Fibroblast of lung (primary cell): ENCODE measurements at regions not wholly inside any gene's neighbourhood (a gene's known extent, or its start where the extent isn't known, plus 50 kb on each side); places are given as distances from the start of the nearest gene placed in this dataset.

Source experiments
- DNase-seq, 2 donors: peaks; one replicate each; pipeline versions ENCODE4 v3.0.0 to v3.0.0-alpha.2; 2010; ENCODE audit warnings: low read depth in 2 of 2
- H2AFZ ChIP-seq: 2 replicates; pipeline ENCODE4 v1.5.1; 2012; ENCODE audit warnings: low read length, control low read depth, inconsistent platforms
- H3K27ac ChIP-seq: 2 replicates; pipeline ENCODE4 v1.5.1; 2011; ENCODE audit warnings: low read length, control low read depth; ENCODE audit not compliant: insufficient read depth
- H3K27me3 ChIP-seq: 2 replicates; pipeline ENCODE4 v1.5.1; 2011; ENCODE audit warnings: mild to moderate bottlenecking, low read length; ENCODE audit not compliant: control insufficient read depth, insufficient read depth
- H3K36me3 ChIP-seq: 2 replicates; pipeline ENCODE4 v1.5.1; 2011; ENCODE audit warnings: low read length; ENCODE audit not compliant: control insufficient read depth, insufficient read depth
- H3K4me1 ChIP-seq: 2 replicates; pipeline ENCODE4 v1.5.1; 2011; ENCODE audit warnings: low read length; ENCODE audit not compliant: control insufficient read depth, insufficient read depth; ENCODE audit errors: extremely low read depth
- H3K4me2 ChIP-seq: 2 replicates; pipeline ENCODE4 v1.5.1; 2011; ENCODE audit warnings: low read length, control low read depth; ENCODE audit not compliant: insufficient read depth; ENCODE audit errors: extremely low read depth
- H3K4me3 ChIP-seq, 4 experiments: fragments of 200-600 bp in 1 of 4; sonication (generic) in 1 of 4; replicated peaks in 1 of 4; 2 replicates each; pipeline ENCODE4 v1.5.1; 2011 to 2016; ENCODE audit warnings: low read length in 4 of 4, low read depth in 3 of 4, mild to moderate bottlenecking in 3 of 4, control low read depth in 2 of 4, inconsistent platforms in 1 of 4, mixed read lengths in 1 of 4; ENCODE audit not compliant: insufficient read depth in 1 of 4; ENCODE audit errors: control extremely low read depth in 1 of 4
- H3K79me2 ChIP-seq: 2 replicates; pipeline ENCODE4 v1.5.1; 2012; ENCODE audit warnings: mild to moderate bottlenecking, low read length, inconsistent platforms; ENCODE audit not compliant: control insufficient read depth, insufficient read depth
- H3K9ac ChIP-seq: 2 replicates; pipeline ENCODE4 v1.5.1; 2011; ENCODE audit warnings: mild to moderate bottlenecking, low read length, control low read depth; ENCODE audit not compliant: insufficient read depth
- H3K9me3 ChIP-seq: 2 replicates; pipeline ENCODE4 v1.5.1; 2012; ENCODE audit warnings: low read depth, low read length; ENCODE audit not compliant: control insufficient read depth, insufficient read depth
- H4K20me1 ChIP-seq: 2 replicates; pipeline ENCODE4 v1.5.1; 2011; ENCODE audit warnings: low read length; ENCODE audit not compliant: control insufficient read depth, insufficient read depth; ENCODE audit errors: extremely low read depth
- CTCF ChIP-seq, 2 donors: IDR thresholded peaks in 1 of 2; conservative IDR thresholded peaks in 1 of 2; 1 replicate in 1 of 2; 2 replicates in 1 of 2; pipeline ENCODE4 v1.5.1; 2011 to 2012; ENCODE audit warnings: low read length in 2 of 2, control low read depth in 1 of 2, inconsistent platforms in 1 of 2, low read depth in 1 of 2, mild to moderate bottlenecking in 1 of 2
- EZH2 ChIP-seq: IDR thresholded peaks from 2 replicates; pipeline ENCODE4 v1.5.1; 2012; ENCODE audit warnings: low read length, control low read depth, mild to moderate bottlenecking; ENCODE audit errors: missing control alignments

GRCh38 chr1:114037631-114037890 is 58.3 kb downstream of the OLFML3 start:
- Histone ChIP-seq H2AFZ (no peak overlapping the region), H3K4me2 (no peak overlapping the region), H3K9me3 (no peaks in the 10 kb centered on the region), H3K79me2 (no peaks in the 10 kb centered on the region), H3K4me1 (no peaks in the 10 kb centered on the region), H3K27ac (no peak overlapping the region), H4K20me1 (no peaks in the 10 kb centered on the region), H3K27me3 (peaks cover 3% of the 10 kb centered on the region), H3K36me3 (no peaks in the 10 kb centered on the region), H3K4me3 (no peak overlapping the region), H3K9ac (no peak overlapping the region)
- TF ChIP-seq EZH2 = no peak
- no peak for TF ChIP-seq CTCF (conservative IDR thresholded peaks at IDR 0.05 in 1 of 2, IDR thresholded peaks at IDR 0.05 in 1 of 2; ENCODE audit: low read depth in 1 of 2, low read length in 2 of 2)
- no peak for DNase-seq

- H3K27ac ChIP-seq = no peak overlapping the region
- no peaks in the 10 kb centered on the region for H3K9me3 ChIP-seq
- TF ChIP-seq EZH2 (no peak), CTCF (conservative IDR thresholded peaks at IDR 0.05 in 1 of 2, IDR thresholded peaks at IDR 0.05 in 1 of 2; ENCODE audit: low read depth in 1 of 2, low read length in 2 of 2) (no peak)
- H3K4me2 ChIP-seq = no peak overlapping the region
- H4K20me1 ChIP-seq = no peaks in the 10 kb centered on the region
- H3K9ac ChIP-seq = no peak overlapping the region
- H2AFZ ChIP-seq = no peak overlapping the region
- no peaks in the 10 kb centered on the region for H3K36me3 ChIP-seq
- no peak for DNase-seq
- H3K4me1 ChIP-seq = no peaks in the 10 kb centered on the region
- peaks cover 6% of the 10 kb centered on the region for H3K27me3 ChIP-seq
- H3K4me3 ChIP-seq = no peak overlapping the region
- H3K79me2 ChIP-seq = no peaks in the 10 kb centered on the region
These were observed 58.9 kb downstream of the OLFML3 start for GRCh38 chr1:114037962-114038816.
